AG10803 (cell line): ENCODE measurements at regions not wholly inside any gene's neighbourhood (a gene's known extent, or its start where the extent isn't known, plus 50 kb on each side); places are given as distances from the start of the nearest gene placed in this dataset.

Source experiments
- DNase-seq: peaks from one replicate; pipeline ENCODE4 v3.0.0; 2010; ENCODE audit warnings: low read depth
- H3K4me3 ChIP-seq: 2 replicates; pipeline ENCODE4 v1.5.1; 2011; ENCODE audit warnings: mild to moderate bottlenecking, low read length, control low read depth
- TF ChIP-seq, protein P1 (sequence below): conservative IDR thresholded peaks from 2 replicates; pipeline ENCODE4 v1.5.1; 2011; ENCODE audit warnings: mild to moderate bottlenecking, low read length, control low read depth, inconsistent platforms

GRCh38 chr1:72462186-72462905 is 180.0 kb upstream of the NEGR1 start:
- TF ChIP-seq, protein P1, sequence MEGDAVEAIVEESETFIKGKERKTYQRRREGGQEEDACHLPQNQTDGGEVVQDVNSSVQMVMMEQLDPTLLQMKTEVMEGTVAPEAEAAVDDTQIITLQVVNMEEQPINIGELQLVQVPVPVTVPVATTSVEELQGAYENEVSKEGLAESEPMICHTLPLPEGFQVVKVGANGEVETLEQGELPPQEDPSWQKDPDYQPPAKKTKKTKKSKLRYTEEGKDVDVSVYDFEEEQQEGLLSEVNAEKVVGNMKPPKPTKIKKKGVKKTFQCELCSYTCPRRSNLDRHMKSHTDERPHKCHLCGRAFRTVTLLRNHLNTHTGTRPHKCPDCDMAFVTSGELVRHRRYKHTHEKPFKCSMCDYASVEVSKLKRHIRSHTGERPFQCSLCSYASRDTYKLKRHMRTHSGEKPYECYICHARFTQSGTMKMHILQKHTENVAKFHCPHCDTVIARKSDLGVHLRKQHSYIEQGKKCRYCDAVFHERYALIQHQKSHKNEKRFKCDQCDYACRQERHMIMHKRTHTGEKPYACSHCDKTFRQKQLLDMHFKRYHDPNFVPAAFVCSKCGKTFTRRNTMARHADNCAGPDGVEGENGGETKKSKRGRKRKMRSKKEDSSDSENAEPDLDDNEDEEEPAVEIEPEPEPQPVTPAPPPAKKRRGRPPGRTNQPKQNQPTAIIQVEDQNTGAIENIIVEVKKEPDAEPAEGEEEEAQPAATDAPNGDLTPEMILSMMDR: no peak
- H3K4me3 ChIP-seq: no peak overlapping the region
- DNase-seq: peak; percentile 27

- no peak overlapping the region for H3K4me3 ChIP-seq
- DNase-seq: peak; percentile 8
- TF ChIP-seq, protein P1: no peak
Observed at GRCh38 chr1:72442262-72442661, 159.9 kb upstream of the NEGR1 start.

- TF ChIP-seq, protein P1: no peak
Observed at GRCh38 chr1:72439036-72439435, 156.7 kb upstream of the NEGR1 start.

GRCh38 chr1:72438270-72438669 is 155.9 kb upstream of the NEGR1 start:
- H3K4me3 ChIP-seq: no peak overlapping the region
- DNase-seq: no peak
- TF ChIP-seq, protein P1: no peak

More at GRCh38 chr1:72439036-72439435, 156.7 kb upstream of the NEGR1 start:
- no peak overlapping the region for H3K4me3 ChIP-seq
- peak; percentile 36 for DNase-seq

- DNase-seq: peak; percentile 20
- TF ChIP-seq, protein P1: no peak
- no peak overlapping the region for H3K4me3 ChIP-seq
Observed at GRCh38 chr1:72435025-72435424, 152.7 kb upstream of the NEGR1 start.

GRCh38 chr1:72434070-72434469 is 151.7 kb upstream of the NEGR1 start:
- no peak for DNase-seq
- TF ChIP-seq, protein P1: no peak
- H3K4me3 ChIP-seq: no peak overlapping the region

GRCh38 chr1:72433591-72433990 is 151.3 kb upstream of the NEGR1 start:
- TF ChIP-seq, protein P1: no peak
- DNase-seq: no peak
- no peak overlapping the region for H3K4me3 ChIP-seq
